Suprapubic skin (tissue), 4 donors: ENCODE measurements at regions not wholly inside any gene's neighbourhood (a gene's known extent, or its start where the extent isn't known, plus 50 kb on each side); places are given as distances from the start of the nearest gene placed in this dataset.

Experiments
- CTCF ChIP-seq, 2 donors: fragments of 200-600 bp in 1 of 2; fragments of 450-650 bp in 1 of 2; sonication (generic) in 1 of 2; IDR thresholded peaks; one replicate each; pipeline ENCODE4 v1.5.1; 2016 to 2019; ENCODE audit warnings: antibody characterized with exemption in 2 of 2, mild to moderate bottlenecking in 1 of 2, moderate library complexity in 1 of 2
- EP300 ChIP-seq: sonication (generic); formaldehyde crosslinking; IDR thresholded peaks from one replicate; pipeline ENCODE4 v1.6.1; 2017; ENCODE audit warnings: antibody characterized with exemption
- POLR2A ChIP-seq, 2 donors: fragments of 450-650 bp; IDR thresholded peaks; one replicate each; pipeline ENCODE4 v1.6.1; 2017; ENCODE audit warnings: antibody characterized with exemption in 2 of 2, mild to moderate bottlenecking in 2 of 2, moderate library complexity in 2 of 2
- POLR2AphosphoS5 ChIP-seq, 3 donors: sonication (generic); formaldehyde crosslinking; IDR thresholded peaks; one replicate each; pipeline ENCODE4 v1.6.1; 2017; ENCODE audit warnings: antibody characterized with exemption in 3 of 3

- TF ChIP-seq EP300 (no peak), CTCF (IDR thresholded peaks at IDR 0.05) (no peak), POLR2AphosphoS5 (IDR thresholded peaks at IDR 0.05) (no peak), POLR2A (IDR thresholded peaks at IDR 0.05) (no peak)
These were observed 318.9 kb upstream of the HTR2A start for GRCh38 chr13:47215736-47216135.
